Stomach smooth muscle (tissue), 2 donors: ENCODE measurements at regions not wholly inside any gene's neighbourhood (a gene's known extent, or its start where the extent isn't known, plus 50 kb on each side); places are given as distances from the start of the nearest gene placed in this dataset.

Experiments
- H3K27ac ChIP-seq: one replicate; pipeline ENCODE4 v1.7.0; 2013; ENCODE audit warnings: mild to moderate bottlenecking, low read length, inconsistent platforms
- H3K27me3 ChIP-seq, 2 donors: one replicate each; pipeline ENCODE4 v1.7.0; 2013; ENCODE audit warnings: low read length in 2 of 2; ENCODE audit not compliant: insufficient read depth in 2 of 2, control insufficient read depth in 1 of 2
- H3K36me3 ChIP-seq, 2 donors: one replicate each; pipeline ENCODE4 v1.7.0; 2013; ENCODE audit warnings: low read length in 2 of 2; ENCODE audit not compliant: control insufficient read depth in 2 of 2, insufficient read depth in 2 of 2
- H3K4me1 ChIP-seq: one replicate; pipeline ENCODE4 v1.7.0; 2013; ENCODE audit warnings: low read length; ENCODE audit not compliant: control insufficient read depth, insufficient read depth
- H3K4me3 ChIP-seq, 2 donors: one replicate each; pipeline ENCODE4 v1.7.0; 2013; ENCODE audit warnings: low read length in 2 of 2
- H3K9ac ChIP-seq, 2 donors: one replicate each; pipeline ENCODE4 v1.7.0; 2013; ENCODE audit warnings: low read length in 2 of 2, mild to moderate bottlenecking in 1 of 2
- H3K9me3 ChIP-seq, 2 donors: one replicate each; pipeline ENCODE4 v1.7.0; 2013; ENCODE audit warnings: low read length in 2 of 2; ENCODE audit not compliant: control insufficient read depth in 2 of 2
- donor health status: healthy.
- donor health status: Pancreatic carcinoma.

DNA sequence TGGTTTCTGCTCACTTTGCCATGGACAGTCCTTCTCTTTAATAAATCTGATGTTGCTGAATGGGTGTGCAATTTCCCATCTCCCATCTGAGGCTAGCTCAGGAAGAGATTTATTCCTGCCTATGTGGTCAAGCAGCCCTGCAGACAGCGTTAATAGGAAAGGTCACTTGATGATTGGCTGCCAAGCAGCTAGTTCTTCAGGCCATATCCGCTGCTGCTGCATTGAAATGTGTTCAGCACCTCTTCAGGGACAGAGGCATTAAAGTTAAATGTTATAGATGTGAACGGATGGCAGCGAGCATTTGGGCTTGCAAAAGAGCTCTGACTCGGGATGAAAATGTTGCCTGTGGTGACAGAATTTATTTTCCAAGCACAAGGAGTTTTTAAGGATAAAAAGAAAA lies 474.2 kb downstream of the PIK3C3 start:
- Histone ChIP-seq H3K27me3 (no peaks in the 10 kb centered on the region), H3K9ac (no peak overlapping the region), H3K4me1 (no peaks in the 10 kb centered on the region), H3K4me3 (no peak overlapping the region), H3K36me3 (no peaks in the 10 kb centered on the region), H3K27ac (no peak overlapping the region), H3K9me3 (no peaks in the 10 kb centered on the region)

DNA sequence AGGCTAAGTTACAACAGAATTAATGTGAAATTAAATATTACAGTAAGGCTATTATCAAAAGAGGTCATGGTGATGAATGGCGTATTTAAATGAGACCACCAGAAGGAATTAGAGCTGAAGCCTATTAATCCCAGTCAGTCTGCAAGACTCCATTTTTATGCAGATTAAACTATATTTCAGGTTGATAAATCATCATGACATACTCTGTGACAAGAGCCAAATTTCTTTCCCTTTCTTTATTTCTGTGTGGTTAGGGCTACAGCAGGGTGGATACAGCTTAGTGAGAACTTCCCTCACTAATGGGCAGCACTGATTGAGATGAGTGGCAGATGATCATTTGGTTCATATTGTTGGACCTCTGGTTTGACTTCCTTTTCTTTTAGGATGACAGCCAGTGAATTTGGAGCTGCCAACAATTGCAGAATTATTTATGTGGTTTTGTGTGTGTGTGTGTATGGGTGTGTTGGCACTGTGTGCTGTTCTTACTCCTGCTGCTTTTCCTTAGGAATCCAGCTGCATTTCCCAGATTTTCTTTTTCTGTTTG lies 481.3 kb downstream of the PIK3C3 start:
- Histone ChIP-seq H3K9me3 (no peaks in the 10 kb centered on the region), H3K4me1 (peaks cover 2% of the 10 kb centered on the region), H3K4me3 (no peak overlapping the region), H3K27ac (no peak overlapping the region), H3K36me3 (no peaks in the 10 kb centered on the region), H3K27me3 (no peaks in the 10 kb centered on the region), H3K9ac (no peak overlapping the region)

DNA sequence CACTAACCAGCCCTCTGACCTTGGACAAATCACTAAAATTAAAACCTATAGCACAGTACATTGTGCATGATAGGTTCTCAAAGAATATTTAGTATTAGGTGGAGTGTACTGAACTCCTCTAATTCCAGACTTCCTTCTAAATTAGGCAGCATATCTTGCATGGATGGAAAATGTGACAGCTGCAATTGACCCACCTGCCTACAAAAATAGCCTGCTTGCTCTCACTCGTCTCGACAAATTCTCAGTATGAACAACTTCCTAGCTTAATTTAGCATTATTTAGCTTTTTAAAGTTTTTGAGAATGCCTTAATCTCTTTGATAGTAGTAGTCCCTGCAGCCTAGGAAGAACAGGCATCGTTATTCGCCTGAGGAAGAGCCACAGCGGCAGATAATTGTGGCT lies 482.0 kb downstream of the PIK3C3 start:
- peaks cover 2% of the 10 kb centered on the region for H3K4me1 ChIP-seq
- no peaks in the 10 kb centered on the region for H3K9me3 ChIP-seq
- H3K27ac ChIP-seq: no peak overlapping the region
- no peak overlapping the region for H3K4me3 ChIP-seq
- H3K9ac ChIP-seq: no peak overlapping the region
- no peaks in the 10 kb centered on the region for H3K36me3 ChIP-seq
- H3K27me3 ChIP-seq: no peaks in the 10 kb centered on the region

DNA sequence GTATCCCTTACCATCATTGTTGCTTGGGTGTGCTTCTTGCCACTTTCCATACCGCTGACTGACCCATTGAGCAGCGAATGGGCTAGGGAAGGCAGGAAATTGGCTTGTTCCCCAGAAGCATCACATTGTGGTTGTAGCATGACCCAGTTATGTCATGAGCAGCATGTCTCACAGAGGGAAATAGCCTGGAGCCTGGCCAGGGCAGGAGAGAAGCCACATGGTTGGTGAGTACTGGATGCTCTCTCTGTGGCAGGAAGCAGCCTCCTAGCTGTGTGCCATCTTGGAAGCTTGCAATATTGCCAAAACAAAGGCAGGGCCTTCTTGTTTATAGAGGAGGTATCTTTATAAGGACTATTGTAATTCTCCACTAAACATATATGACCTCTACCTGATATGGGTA lies 482.6 kb downstream of the PIK3C3 start:
- H3K9ac ChIP-seq: no peak overlapping the region
- no peak overlapping the region for H3K27ac ChIP-seq
- H3K4me1 ChIP-seq: peaks cover 2% of the 10 kb centered on the region
- no peaks in the 10 kb centered on the region for H3K27me3 ChIP-seq
- no peak overlapping the region for H3K4me3 ChIP-seq
- H3K9me3 ChIP-seq: no peaks in the 10 kb centered on the region
- H3K36me3 ChIP-seq: no peaks in the 10 kb centered on the region

DNA sequence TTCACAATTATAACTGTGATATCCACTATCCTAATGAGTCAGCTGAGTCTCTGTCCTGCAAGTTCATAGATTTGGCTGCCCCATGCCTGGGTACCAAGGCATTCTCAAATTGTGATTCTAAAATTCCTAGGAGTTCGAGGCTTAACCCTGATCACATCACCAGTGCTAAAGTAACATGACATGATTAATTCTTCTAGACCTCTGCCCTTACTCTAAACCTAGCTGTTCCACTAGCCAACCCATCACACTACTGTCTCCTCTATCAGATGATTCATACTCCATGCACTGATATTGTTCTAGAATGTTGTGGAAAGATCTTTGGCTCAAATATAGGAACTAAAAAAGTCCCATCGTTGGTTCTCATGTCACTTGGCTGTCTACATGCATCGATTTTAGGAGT lies 487.6 kb downstream of the PIK3C3 start:
- peaks cover 0 to 3% of the 10 kb centered on the region in 2 donors for H3K9me3 ChIP-seq
- H3K27me3 ChIP-seq: no peaks in the 10 kb centered on the region
- no peak overlapping the region for H3K27ac ChIP-seq
- H3K9ac ChIP-seq: no peak overlapping the region
- no peaks in the 10 kb centered on the region for H3K4me1 ChIP-seq
- H3K4me3 ChIP-seq: no peak overlapping the region
- no peaks in the 10 kb centered on the region for H3K36me3 ChIP-seq

DNA sequence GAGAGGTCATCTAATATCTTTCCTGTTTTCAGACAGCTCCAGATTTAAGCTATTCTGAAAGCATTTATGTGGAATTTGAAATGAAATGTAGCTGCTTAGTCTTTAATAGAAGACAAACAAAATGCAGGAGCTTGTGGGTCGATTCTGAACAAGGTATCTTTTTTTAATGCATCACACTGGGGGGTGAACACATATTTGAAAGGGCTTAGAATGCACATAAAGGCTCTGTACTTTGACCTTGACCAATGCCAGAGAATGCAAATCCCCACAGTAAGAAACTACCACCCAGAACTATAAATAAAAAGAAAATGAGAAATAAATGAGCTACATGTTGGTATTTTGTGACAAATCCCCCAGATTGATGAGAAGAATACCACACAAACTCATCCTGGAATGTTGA lies 489.3 kb downstream of the PIK3C3 start:
- H3K27ac ChIP-seq: no peak overlapping the region
- no peaks in the 10 kb centered on the region for H3K36me3 ChIP-seq

DNA sequence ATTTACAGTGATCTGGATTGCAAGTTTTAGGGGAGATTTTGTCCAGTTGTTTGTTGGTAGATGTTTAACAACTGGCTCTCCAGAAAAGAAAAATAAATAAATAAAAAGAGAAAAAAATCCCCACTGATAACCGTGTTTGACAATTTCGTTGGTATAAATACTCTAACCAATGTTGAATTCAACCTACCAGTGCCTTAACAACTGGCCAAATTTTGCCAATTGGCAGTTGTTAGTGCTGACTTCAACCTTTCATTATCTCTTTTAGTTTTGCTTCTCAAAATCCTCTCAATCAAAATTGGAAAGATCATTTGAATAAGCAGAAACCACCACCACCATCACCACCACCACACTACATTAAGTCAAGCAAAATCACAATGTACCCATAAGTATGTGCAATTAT lies 490.3 kb downstream of the PIK3C3 start:
- H3K9me3 ChIP-seq: peaks cover 0 to 6% of the 10 kb centered on the region in 2 donors
- H3K4me3 ChIP-seq: no peak overlapping the region
- no peaks in the 10 kb centered on the region for H3K27me3 ChIP-seq
- H3K4me1 ChIP-seq: no peaks in the 10 kb centered on the region
- H3K36me3 ChIP-seq: no peaks in the 10 kb centered on the region
- H3K27ac ChIP-seq: no peak overlapping the region
- H3K9ac ChIP-seq: no peak overlapping the region

More for the DNA sequence above, 489.3 kb downstream of the PIK3C3 start:
- no peaks in the 10 kb centered on the region for H3K4me1 ChIP-seq
- H3K4me3 ChIP-seq: no peak overlapping the region
- H3K27me3 ChIP-seq: no peaks in the 10 kb centered on the region
- H3K9ac ChIP-seq: no peak overlapping the region
- H3K9me3 ChIP-seq: peaks cover 0 to 6% of the 10 kb centered on the region in 2 donors

DNA sequence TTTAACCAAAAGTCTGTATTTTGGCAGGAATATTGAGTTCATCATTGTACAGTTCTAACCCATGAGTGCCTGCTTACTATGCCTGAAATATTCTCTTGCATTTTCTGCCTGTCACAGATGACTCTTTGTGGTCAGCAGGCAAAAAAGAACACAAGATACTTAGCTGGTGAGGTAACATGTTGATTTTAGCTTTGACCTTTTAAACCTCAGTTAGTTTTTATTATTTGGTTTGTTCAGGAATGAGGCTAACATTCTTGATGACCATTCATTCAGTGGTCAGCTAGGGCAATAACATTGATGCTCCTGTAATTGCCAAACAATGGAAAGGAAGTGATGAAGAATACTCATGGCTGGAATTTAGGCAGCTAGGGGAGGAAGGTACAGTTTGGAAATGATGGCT lies 491.2 kb downstream of the PIK3C3 start:
- Histone ChIP-seq H3K36me3 (no peaks in the 10 kb centered on the region), H3K4me1 (no peaks in the 10 kb centered on the region), H3K27me3 (no peaks in the 10 kb centered on the region), H3K27ac (no peak overlapping the region), H3K4me3 (no peak overlapping the region), H3K9ac (no peak overlapping the region), H3K9me3 (peaks cover 0 to 6% of the 10 kb centered on the region in 2 donors)

DNA sequence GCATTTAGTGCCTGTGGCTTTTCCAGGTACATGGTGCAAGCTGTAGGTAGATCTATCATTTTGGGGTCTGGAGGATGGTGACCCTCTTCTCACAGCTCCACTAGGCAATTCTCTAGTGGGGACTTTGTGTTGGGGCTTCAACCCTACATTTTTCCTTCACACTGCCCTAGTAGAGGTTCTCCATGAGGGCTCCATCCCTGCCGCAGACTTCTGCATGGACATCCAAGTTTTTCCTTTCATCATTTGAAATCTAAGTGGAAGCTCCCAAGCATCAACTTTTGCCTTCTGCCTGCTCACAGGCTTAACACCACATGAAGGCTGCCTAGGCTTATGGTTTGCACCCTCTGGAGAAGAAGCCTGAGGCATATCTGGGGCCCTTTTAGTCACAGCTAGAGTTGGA lies 492.7 kb downstream of the PIK3C3 start:
- H3K27ac ChIP-seq: no peak overlapping the region
- no peaks in the 10 kb centered on the region for H3K36me3 ChIP-seq
- H3K9ac ChIP-seq: no peak overlapping the region
- H3K4me3 ChIP-seq: no peak overlapping the region
- H3K4me1 ChIP-seq: no peaks in the 10 kb centered on the region
- H3K9me3 ChIP-seq: peaks cover 0 to 6% of the 10 kb centered on the region in 2 donors
- no peaks in the 10 kb centered on the region for H3K27me3 ChIP-seq

DNA sequence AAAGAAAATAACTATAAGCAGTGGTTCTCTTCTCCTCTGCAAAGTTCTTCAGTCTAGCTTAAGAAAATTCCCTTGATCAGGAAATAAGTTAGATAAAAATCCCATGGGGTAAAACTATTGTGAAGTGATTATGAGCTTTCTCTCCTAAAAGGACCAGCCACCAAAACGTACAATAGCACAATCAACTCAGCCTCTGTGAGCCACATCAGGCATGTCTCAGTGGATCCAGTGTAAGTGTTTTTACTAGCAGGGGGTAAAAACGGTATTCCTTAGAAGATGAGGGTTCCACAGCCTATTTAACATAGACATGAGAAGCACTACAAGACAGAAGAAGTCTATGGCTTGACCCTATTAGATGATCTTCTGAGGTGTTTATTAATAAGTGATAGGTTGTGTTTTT lies 503.2 kb downstream of the PIK3C3 start:
- Histone ChIP-seq H3K9me3 (no peaks in the 10 kb centered on the region), H3K4me3 (no peak overlapping the region), H3K36me3 (no peaks in the 10 kb centered on the region), H3K27me3 (no peaks in the 10 kb centered on the region), H3K9ac (no peak overlapping the region), H3K27ac (no peak overlapping the region), H3K4me1 (no peaks in the 10 kb centered on the region)

DNA sequence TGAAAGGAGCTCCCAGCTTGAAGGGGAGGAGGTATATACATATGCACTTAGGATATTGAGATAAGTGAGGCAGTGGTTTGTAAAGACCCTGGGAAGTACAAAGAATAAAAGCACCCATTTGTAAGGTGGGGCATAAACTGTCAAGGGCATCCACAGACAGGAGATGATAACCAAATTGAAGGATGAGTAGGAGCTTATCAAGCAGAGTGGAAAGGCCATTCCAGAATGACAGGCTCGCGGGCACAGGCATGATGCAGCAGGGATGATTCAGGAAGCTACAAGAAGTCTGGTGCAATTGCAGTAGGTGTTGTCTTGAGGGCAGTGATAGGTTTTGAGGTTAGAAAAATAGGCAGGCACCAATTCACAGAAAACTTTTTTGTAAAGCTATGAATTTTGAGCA lies 504.8 kb downstream of the PIK3C3 start:
- Histone ChIP-seq H3K36me3 (no peaks in the 10 kb centered on the region), H3K4me3 (no peak overlapping the region), H3K4me1 (no peaks in the 10 kb centered on the region), H3K27me3 (no peaks in the 10 kb centered on the region), H3K27ac (no peak overlapping the region), H3K9ac (no peak overlapping the region), H3K9me3 (no peaks in the 10 kb centered on the region)
